Right cardiac atrium (tissue), 5 donors: ENCODE measurements at regions not wholly inside any gene's neighbourhood (a gene's known extent, or its start where the extent isn't known, plus 50 kb on each side); places are given as distances from the start of the nearest gene placed in this dataset.

Source experiments
- ATAC-seq, 2 donors: fragments of 200-7000 bp; cut with Tn5 transposase; one replicate each; pipeline versions ENCODE4 v1.8.0 to v1.9.1; 2020; ENCODE audit warnings: moderate library complexity in 2 of 2, mild to moderate bottlenecking in 1 of 2
- DNase-seq, 3 donors: peaks; one replicate each; pipeline ENCODE4 v3.0.0-alpha.2; 2020
- H3K27ac ChIP-seq: one replicate; pipeline ENCODE4 v1.5.1; 2013; ENCODE audit warnings: mild to moderate bottlenecking, low read length, control low read depth, moderate library complexity
- H3K27me3 ChIP-seq: one replicate; pipeline ENCODE4 v1.6.1; 2013; ENCODE audit not compliant: control insufficient read depth, insufficient read depth
- H3K4me1 ChIP-seq: one replicate; pipeline ENCODE4 v1.6.1; 2013; ENCODE audit warnings: low read length; ENCODE audit not compliant: control insufficient read depth, insufficient read depth
- H3K4me3 ChIP-seq: one replicate; pipeline ENCODE4 v1.5.1; 2013; ENCODE audit warnings: low read length, control low read depth
- H3K9me3 ChIP-seq: one replicate; pipeline ENCODE4 v1.6.1; 2013; ENCODE audit warnings: low read length; ENCODE audit not compliant: control insufficient read depth
- WGBS: extraction: QIAGEN DNeasy Blood & Tissue Kit; methylation state at CpG from one replicate; pipeline ENCODE4 v1.1.7; 2013; 5-methylcytosine and 5-hydroxymethylcytosine counted together
- intact Hi-C, 4 donors: fragments of 100-400 bp; cut with DNase I; formaldehyde crosslinking; loops; one replicate each; pipeline versions ENCODE4 v1.11.0 to v1.14.0; 2022 to 2023
- donor health status: healthy with polysubstance abuse.
- donor health status: DM: no; HTN: yes; CAD: no.
- donor health status: DM: no; HTN: no; CAD: no.
- donor health status: DM: no; HTN: yes; CAD: no; lungs with severe emphysema.
- donor health status: DM: yes; HTN: yes; CAD: no.

GRCh38 chr1:101452825-101453224 is 216.0 kb downstream of the S1PR1 start:
- intact Hi-C loops = no loop called here
- Histone ChIP-seq H3K9me3 (no peaks in the 10 kb centered on the region), H3K4me1 (no peaks in the 10 kb centered on the region), H3K4me3 (no peak overlapping the region), H3K27me3 (no peaks in the 10 kb centered on the region), H3K27ac (no peak overlapping the region)
- DNase-seq (no peak), ATAC-seq (no peak)
- WGBS = 52% methylated on average over 12 of the region's 12 CpGs

DNA sequence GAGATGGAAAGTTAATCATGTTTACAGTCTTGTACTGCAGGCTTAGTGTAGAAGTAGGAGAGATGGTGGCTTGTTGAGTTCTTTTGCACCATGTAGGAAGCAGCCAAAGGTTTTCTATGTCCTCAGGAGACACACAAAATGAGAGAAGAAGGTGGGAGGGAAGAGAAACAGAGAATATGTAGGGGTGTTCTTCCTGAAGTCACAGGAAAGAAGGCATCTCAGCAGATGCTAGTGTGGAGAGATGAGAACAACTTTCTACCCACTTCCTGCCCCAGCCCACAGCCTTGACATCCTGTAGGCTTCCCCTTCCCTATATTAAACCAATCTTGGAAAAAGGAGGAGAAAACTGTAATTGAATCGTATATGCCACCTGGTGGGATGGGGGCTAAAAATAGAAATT is 217.0 kb downstream of the S1PR1 start:
- H3K9me3 ChIP-seq = no peaks in the 10 kb centered on the region
- H3K27me3 ChIP-seq = no peaks in the 10 kb centered on the region
- DNase-seq (no peak), ATAC-seq (no peak)
- no peak overlapping the region for H3K4me3 ChIP-seq
- intact Hi-C loops = no loop called here
- H3K27ac ChIP-seq = no peak overlapping the region
- no peaks in the 10 kb centered on the region for H3K4me1 ChIP-seq
- 49% methylated on average over 1 of the region's 1 CpG for WGBS

DNA sequence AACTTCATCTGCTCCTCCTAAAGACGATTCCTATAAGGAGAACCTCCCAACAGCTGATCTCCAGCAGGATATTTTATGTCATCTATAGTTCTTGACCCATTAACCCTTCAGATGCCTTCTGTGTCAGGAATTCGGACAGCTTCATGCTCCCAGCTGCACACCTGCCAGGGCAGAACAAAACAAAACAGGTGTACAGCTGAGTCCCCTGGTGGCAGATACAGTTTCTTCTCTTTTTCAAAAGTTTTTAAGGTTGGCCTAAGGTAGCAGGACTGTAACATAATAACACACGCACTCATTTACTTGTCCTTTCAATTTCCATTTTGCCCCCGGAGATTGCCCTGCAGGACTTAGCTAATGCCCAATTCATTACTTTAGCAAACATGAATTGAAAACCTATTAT is 218.3 kb downstream of the S1PR1 start:
- Histone ChIP-seq H3K27me3 (no peaks in the 10 kb centered on the region), H3K9me3 (no peaks in the 10 kb centered on the region), H3K4me3 (no peak overlapping the region), H3K27ac (no peak overlapping the region), H3K4me1 (no peaks in the 10 kb centered on the region)
- intact Hi-C loops = no loop called here
- ATAC-seq (no peak), DNase-seq (no peak)
- WGBS = 84% methylated on average over 4 of the region's 4 CpGs

DNA sequence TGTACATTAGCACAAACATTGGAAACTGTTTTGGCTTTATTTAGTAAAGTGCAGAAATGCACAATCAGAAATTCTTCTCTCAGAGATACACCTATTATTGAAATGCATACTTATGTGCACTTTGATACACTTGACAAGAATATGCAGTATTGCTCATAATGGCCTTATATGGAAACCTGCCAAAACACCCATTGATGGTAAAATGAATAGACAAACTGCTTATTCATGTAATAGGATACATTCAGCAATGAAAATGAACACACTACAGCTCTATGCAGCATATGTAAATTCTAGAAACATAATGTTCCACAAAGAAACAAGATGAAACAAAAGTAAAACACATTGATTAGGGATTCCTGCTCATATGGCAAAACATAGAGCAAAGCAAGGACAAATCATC is 223.9 kb downstream of the S1PR1 start:
- H3K4me3 ChIP-seq = no peak overlapping the region
- H3K27ac ChIP-seq = no peak overlapping the region
- H3K27me3 ChIP-seq = no peaks in the 10 kb centered on the region
- intact Hi-C loops = no loop called here
- H3K4me1 ChIP-seq = no peaks in the 10 kb centered on the region
- no peaks in the 10 kb centered on the region for H3K9me3 ChIP-seq
- ATAC-seq = no peak
- DNase-seq = no peak

DNA sequence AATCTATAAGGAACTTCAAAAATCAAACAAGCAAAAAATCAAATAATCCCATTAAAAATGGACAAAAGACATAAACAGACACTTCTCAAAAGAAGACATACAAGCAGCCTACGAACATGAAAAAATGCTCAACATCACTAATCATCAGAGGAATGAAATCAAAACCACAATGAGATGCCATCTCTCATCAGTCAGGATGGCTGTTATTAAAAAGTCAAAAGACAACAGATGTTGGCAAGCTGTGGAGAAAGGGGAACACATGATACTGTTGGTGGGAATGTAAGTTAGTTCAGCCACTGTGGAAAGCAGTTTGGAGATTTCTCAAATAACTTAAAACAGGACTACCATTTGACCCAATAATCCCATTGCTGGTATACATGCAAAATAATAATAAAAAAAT is 226.4 kb downstream of the S1PR1 start:
- 80% methylated on average over 1 of the region's 1 CpG for WGBS
- ATAC-seq = no peak
- Histone ChIP-seq H3K4me1 (no peaks in the 10 kb centered on the region), H3K27ac (no peak overlapping the region), H3K4me3 (no peak overlapping the region), H3K9me3 (no peaks in the 10 kb centered on the region), H3K27me3 (no peaks in the 10 kb centered on the region)
- intact Hi-C loops = no loop called here
- no peak for DNase-seq

DNA sequence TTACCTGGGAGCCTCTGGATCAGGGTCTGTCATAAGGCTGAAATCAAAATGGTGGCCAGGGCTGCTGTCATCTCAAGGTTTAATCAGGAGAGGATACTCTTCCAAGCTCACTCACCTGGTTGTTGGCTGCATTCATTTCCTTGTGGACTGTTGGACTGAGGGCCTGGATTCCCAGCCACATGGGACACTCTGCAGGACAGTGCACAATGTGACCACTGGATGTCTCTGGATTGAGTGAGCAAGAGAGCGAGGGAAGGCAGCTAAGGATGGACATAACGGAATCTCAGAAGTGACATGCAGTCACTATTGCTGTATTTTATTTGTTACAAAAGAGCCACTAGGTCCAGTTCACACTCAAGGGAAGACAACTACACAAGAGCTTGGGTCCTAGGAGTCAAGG is 229.1 kb downstream of the S1PR1 start:
- DNase-seq (no peak), ATAC-seq (no peak)
- 93% methylated on average over 2 of the region's 2 CpGs for WGBS
- no peaks in the 10 kb centered on the region for H3K27me3 ChIP-seq
- H3K27ac ChIP-seq = no peak overlapping the region
- H3K9me3 ChIP-seq = no peaks in the 10 kb centered on the region
- H3K4me1 ChIP-seq = no peaks in the 10 kb centered on the region
- intact Hi-C loops = no loop called here
- H3K4me3 ChIP-seq = no peak overlapping the region

GRCh38 chr1:101474039-101474665 is 237.3 kb downstream of the S1PR1 start:
- no peak overlapping the region for H3K4me3 ChIP-seq
- intact Hi-C loops = no loop called here
- 7% methylated on average over 1 of the region's 1 CpG for WGBS
- no peaks in the 10 kb centered on the region for H3K27me3 ChIP-seq
- peaks cover 6% of the 10 kb centered on the region for H3K9me3 ChIP-seq
- H3K27ac ChIP-seq = no peak overlapping the region
- ATAC-seq = no peak
- no peaks in the 10 kb centered on the region for H3K4me1 ChIP-seq
- no peak for DNase-seq

GRCh38 chr1:101476541-101476940 is 239.7 kb downstream of the S1PR1 start:
- DNase-seq (no peak), ATAC-seq (no peak)
- 55% methylated on average over 1 of the region's 1 CpG for WGBS
- H3K27me3 ChIP-seq = no peaks in the 10 kb centered on the region
- H3K4me1 ChIP-seq = no peaks in the 10 kb centered on the region
- peaks cover 6% of the 10 kb centered on the region for H3K9me3 ChIP-seq
- intact Hi-C loops = no loop called here
- no peak overlapping the region for H3K4me3 ChIP-seq
- no peak overlapping the region for H3K27ac ChIP-seq

DNA sequence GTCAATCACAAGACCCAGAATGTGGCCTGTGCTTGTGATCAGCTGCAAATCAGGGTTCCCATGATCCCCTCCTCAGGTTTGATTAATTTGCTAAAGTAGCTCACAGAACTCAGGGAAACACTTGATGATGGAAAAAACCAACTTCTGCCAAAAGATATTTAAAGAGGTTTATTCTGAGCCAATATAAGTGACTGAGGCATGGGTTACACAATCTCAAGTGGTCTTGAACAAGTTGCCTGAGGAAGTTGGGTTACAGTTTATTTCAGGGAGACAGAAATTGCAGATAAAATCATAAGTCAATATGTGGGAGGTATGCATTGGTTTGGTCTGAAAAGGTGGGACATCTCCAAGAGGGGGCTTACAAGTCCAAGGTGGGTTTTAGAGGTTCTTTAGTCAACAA is 243.1 kb downstream of the S1PR1 start:
- no peaks in the 10 kb centered on the region for H3K9me3 ChIP-seq
- no peak overlapping the region for H3K27ac ChIP-seq
- no peaks in the 10 kb centered on the region for H3K27me3 ChIP-seq
- H3K4me1 ChIP-seq = no peaks in the 10 kb centered on the region
- DNase-seq (no peak), ATAC-seq (no peak)
- intact Hi-C loops = no loop called here
- no peak overlapping the region for H3K4me3 ChIP-seq

DNA sequence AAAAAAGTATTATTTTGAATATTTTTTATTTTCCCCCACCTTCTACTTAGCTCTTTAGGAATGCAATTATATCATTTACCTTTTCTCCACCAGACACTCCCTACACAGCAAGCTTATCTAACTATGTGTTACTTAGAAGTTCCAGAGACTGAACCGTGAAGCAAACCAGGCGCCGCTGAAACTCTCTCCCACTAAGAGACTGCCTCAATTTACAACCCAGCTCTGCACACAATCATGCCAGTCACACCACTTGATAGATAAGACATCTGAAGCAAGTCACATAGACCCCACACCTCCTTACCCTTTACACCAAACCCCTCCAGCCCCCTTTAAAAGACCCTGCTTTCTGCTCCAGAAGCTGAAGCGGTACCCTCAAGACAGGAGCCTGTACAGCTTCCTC is 245.5 kb downstream of the S1PR1 start:
- Histone ChIP-seq H3K27me3 (no peaks in the 10 kb centered on the region), H3K9me3 (no peaks in the 10 kb centered on the region), H3K4me3 (no peak overlapping the region), H3K27ac (no peak overlapping the region), H3K4me1 (no peaks in the 10 kb centered on the region)
- DNase-seq = no peak
- 74% methylated on average over 4 of the region's 4 CpGs for WGBS
- intact Hi-C loops = no loop called here
- no peak for ATAC-seq

DNA sequence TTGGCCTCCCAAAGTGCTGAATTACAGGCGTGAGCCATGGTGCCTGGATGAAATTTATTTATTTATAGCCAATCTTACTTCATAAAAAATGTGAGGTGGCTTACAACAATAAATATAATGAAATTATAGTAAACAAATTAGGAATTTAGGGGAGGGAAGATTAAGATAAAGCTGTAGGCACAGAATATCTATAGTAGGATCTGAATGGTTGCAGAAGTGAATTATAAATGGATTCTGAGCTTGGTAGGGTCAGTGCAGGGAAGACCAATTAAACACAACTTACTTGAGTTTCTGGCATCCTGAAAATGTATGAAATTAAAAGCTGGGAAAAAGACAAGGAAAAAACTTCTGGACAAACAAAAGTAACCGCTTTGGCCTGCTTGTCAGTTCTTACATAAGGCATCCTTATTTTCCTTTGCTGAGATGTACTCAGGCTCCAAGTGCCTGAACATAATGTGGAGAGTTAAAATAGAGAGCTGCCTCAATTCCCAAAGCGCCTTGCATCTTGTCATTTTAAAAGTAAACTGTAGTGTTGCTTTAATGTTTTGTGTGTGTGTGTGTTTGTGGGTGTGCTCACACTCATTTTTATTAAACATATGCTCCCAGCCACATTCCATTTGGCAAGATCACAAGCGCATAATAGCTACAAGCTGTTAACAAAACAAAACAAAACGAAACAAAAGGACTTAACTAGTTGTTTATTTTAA is 247.3 kb downstream of the S1PR1 start:
- intact Hi-C loops = no loop called here
- H3K27ac ChIP-seq = no peak overlapping the region
- no peak for DNase-seq
- WGBS = 58% methylated on average over 5 of the region's 5 CpGs
- H3K9me3 ChIP-seq = no peaks in the 10 kb centered on the region
- ATAC-seq = no peak
- no peak overlapping the region for H3K4me3 ChIP-seq
- no peaks in the 10 kb centered on the region for H3K27me3 ChIP-seq
- no peaks in the 10 kb centered on the region for H3K4me1 ChIP-seq
